ENCODE measurements at regions not wholly inside any gene's neighbourhood (a gene's known extent, or its start where the extent isn't known, plus 50 kb on each side); places are given as distances from the start of the nearest gene placed in this dataset.

- no peak overlapping the region for H3K27ac Mint-ChIP-seq
- H3K36me3 Mint-ChIP-seq (ENCODE audit: low read depth) = no peaks in the 10 kb centered on the region
- no peaks in the 10 kb centered on the region for H3K27me3 Mint-ChIP-seq
- no peak overlapping the region for H3K4me3 Mint-ChIP-seq
- no peaks in the 10 kb centered on the region for H3K4me1 Mint-ChIP-seq (ENCODE audit: low read depth)
- H3K9me3 Mint-ChIP-seq = peaks cover 26% of the 10 kb centered on the region
Measured at GRCh38 chr16:35404273-35404672, 1944.9 kb downstream of the TP53TG3F start.

DNA sequence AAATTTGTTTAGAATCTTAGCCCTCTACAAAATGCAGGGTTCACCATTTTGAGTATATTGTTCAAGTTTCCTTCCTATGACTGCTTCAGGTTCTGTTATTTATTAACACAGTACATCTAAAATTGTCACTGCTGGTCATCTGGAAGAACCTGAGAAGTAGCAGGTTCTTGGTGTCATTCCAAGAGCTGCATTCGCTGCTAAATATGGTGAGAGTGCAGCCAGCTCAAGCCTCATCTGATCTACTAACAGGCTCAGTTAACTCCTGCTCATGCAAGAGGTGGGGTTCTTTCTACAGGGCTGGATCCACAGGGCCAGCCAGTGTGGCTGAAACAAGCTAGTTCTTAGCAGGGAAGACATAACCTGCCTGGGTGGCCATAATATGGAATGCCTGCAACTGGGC lies 1946.1 kb downstream of the TP53TG3F start:
- no peaks in the 10 kb centered on the region for H3K4me1 Mint-ChIP-seq (ENCODE audit: low read depth)
- H3K4me3 Mint-ChIP-seq = no peak overlapping the region
- H3K36me3 Mint-ChIP-seq (ENCODE audit: low read depth) = no peaks in the 10 kb centered on the region
- no peaks in the 10 kb centered on the region for H3K27me3 Mint-ChIP-seq
- H3K27ac Mint-ChIP-seq = no peak overlapping the region
- peaks cover 23% of the 10 kb centered on the region for H3K9me3 Mint-ChIP-seq

DNA sequence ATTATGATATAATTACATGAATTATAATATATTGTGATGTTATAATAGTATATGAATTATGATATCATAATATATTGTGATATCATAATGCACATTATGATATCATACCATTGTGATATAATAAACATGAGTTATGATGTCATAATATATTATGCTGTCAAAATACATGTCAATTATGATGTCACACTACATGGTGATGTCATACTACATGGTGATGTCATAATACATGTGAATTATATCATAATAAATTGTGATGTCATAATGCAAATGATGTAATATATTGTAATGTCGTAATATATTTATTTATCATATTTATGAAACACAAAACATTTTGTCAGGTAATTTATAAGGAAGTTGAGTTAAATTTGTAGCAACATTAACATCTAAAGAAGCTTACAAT lies 1950.1 kb downstream of the TP53TG3F start:
- H3K27me3 Mint-ChIP-seq = no peaks in the 10 kb centered on the region
- no peaks in the 10 kb centered on the region for H3K4me1 Mint-ChIP-seq (ENCODE audit: low read depth)
- H3K4me3 Mint-ChIP-seq = no peak overlapping the region
- H3K36me3 Mint-ChIP-seq (ENCODE audit: low read depth) = no peaks in the 10 kb centered on the region
- H3K27ac Mint-ChIP-seq = no peak overlapping the region
- peaks cover 22% of the 10 kb centered on the region for H3K9me3 Mint-ChIP-seq

GRCh38 chr16:35410438-35410837 lies 1951.0 kb downstream of the TP53TG3F start:
- no peaks in the 10 kb centered on the region for H3K36me3 Mint-ChIP-seq (ENCODE audit: low read depth)
- H3K4me3 Mint-ChIP-seq = no peak overlapping the region
- H3K27ac Mint-ChIP-seq = no peak overlapping the region
- H3K27me3 Mint-ChIP-seq = no peaks in the 10 kb centered on the region
- no peaks in the 10 kb centered on the region for H3K4me1 Mint-ChIP-seq (ENCODE audit: low read depth)
- H3K9me3 Mint-ChIP-seq = peaks cover 22% of the 10 kb centered on the region

DNA sequence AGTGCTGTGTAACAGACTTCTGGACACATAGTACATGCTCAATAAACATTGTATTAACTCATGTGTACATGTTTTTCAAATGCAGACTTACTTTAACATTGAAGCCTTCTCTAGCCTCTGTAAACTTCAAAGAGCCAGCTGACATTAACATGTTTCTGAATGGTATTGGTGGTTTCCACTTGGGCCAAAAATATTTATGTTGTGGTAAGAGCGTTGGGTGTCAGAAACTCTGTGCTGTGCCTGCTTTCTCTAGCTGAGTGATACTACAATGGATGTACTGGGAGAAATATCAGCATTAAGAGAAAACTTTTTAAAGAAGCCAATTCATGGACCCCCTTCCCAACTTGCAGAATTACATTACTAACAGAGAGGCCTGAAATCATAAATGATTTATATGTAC lies 1951.7 kb downstream of the TP53TG3F start:
- Mint-ChIP-seq H3K27ac (no peak overlapping the region), H3K4me1 (ENCODE audit: low read depth) (no peaks in the 10 kb centered on the region), H3K27me3 (no peaks in the 10 kb centered on the region), H3K4me3 (no peak overlapping the region), H3K36me3 (ENCODE audit: low read depth) (no peaks in the 10 kb centered on the region), H3K9me3 (peaks cover 20% of the 10 kb centered on the region)

GRCh38 chr16:35414139-35414538 lies 1954.7 kb downstream of the TP53TG3F start:
- no peaks in the 10 kb centered on the region for H3K4me1 Mint-ChIP-seq (ENCODE audit: low read depth)
- H3K27ac Mint-ChIP-seq = no peak overlapping the region
- H3K9me3 Mint-ChIP-seq = peaks cover 6% of the 10 kb centered on the region
- no peaks in the 10 kb centered on the region for H3K36me3 Mint-ChIP-seq (ENCODE audit: low read depth)
- no peaks in the 10 kb centered on the region for H3K27me3 Mint-ChIP-seq
- no peak overlapping the region for H3K4me3 Mint-ChIP-seq

DNA sequence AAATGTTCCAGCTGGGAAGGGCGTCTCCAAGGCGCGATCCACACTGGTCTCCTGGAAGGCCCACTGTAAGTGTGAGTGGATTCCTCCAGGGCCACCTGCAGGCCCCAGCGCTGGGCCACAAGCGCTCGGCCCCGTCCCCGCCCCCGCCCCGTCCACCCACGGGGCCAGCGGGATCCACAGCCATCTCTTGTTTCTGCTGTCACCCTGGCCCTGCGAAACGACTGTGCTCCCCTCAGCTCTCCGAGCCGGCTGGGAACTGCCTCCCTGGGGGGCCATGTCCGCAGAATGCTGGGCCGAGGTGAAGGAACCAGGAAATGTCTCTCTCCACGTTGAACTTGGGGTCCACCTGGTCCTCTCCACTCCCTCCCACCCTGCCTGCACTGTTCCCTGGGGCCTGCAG lies 1955.2 kb downstream of the TP53TG3F start:
- Mint-ChIP-seq H3K27ac (no peak overlapping the region), H3K9me3 (peaks cover 5% of the 10 kb centered on the region), H3K4me3 (no peak overlapping the region), H3K4me1 (ENCODE audit: low read depth) (no peaks in the 10 kb centered on the region), H3K36me3 (ENCODE audit: low read depth) (no peaks in the 10 kb centered on the region), H3K27me3 (no peaks in the 10 kb centered on the region)

GRCh38 chr16:35425270-35425669 lies 1965.9 kb downstream of the TP53TG3F start:
- Mint-ChIP-seq H3K36me3 (ENCODE audit: low read depth) (no peaks in the 10 kb centered on the region), H3K4me3 (no peak overlapping the region), H3K27me3 (no peaks in the 10 kb centered on the region), H3K27ac (no peak overlapping the region), H3K4me1 (ENCODE audit: low read depth) (no peaks in the 10 kb centered on the region), H3K9me3 (peaks cover 17% of the 10 kb centered on the region)

GRCh38 chr16:35431829-35432663 lies 1972.6 kb downstream of the TP53TG3F start:
- Mint-ChIP-seq H3K4me3 (no peak overlapping the region), H3K27ac (no peak overlapping the region), H3K4me1 (ENCODE audit: low read depth) (no peaks in the 10 kb centered on the region), H3K27me3 (no peaks in the 10 kb centered on the region), H3K36me3 (ENCODE audit: low read depth) (no peaks in the 10 kb centered on the region), H3K9me3 (peaks cover 17% of the 10 kb centered on the region)

- no peaks in the 10 kb centered on the region for H3K4me1 Mint-ChIP-seq (ENCODE audit: low read depth)
Measured at GRCh38 chr16:35440875-35441274, 1981.5 kb downstream of the TP53TG3F start.

GRCh38 chr16:35447010-35447558 lies 1987.7 kb downstream of the TP53TG3F start:
- H3K36me3 Mint-ChIP-seq (ENCODE audit: low read depth) = peaks cover 3% of the 10 kb centered on the region
- no peak overlapping the region for H3K27ac Mint-ChIP-seq
- no peaks in the 10 kb centered on the region for H3K4me1 Mint-ChIP-seq (ENCODE audit: low read depth)
- H3K27me3 Mint-ChIP-seq = no peaks in the 10 kb centered on the region
- peaks cover 54% of the 10 kb centered on the region for H3K9me3 Mint-ChIP-seq
- H3K4me3 Mint-ChIP-seq = no peak overlapping the region

More at GRCh38 chr16:35440875-35441274, 1981.5 kb downstream of the TP53TG3F start:
- Mint-ChIP-seq H3K4me3 (no peak overlapping the region), H3K27ac (no peak overlapping the region), H3K9me3 (peaks cover 27% of the 10 kb centered on the region), H3K27me3 (no peaks in the 10 kb centered on the region), H3K36me3 (ENCODE audit: low read depth) (no peaks in the 10 kb centered on the region)

- Mint-ChIP-seq H3K27ac (no peak overlapping the region), H3K4me1 (ENCODE audit: low read depth) (no peaks in the 10 kb centered on the region), H3K4me3 (no peak overlapping the region), H3K9me3 (peaks cover 48% of the 10 kb centered on the region), H3K27me3 (no peaks in the 10 kb centered on the region), H3K36me3 (ENCODE audit: low read depth) (peaks cover 3% of the 10 kb centered on the region)
Measured at GRCh38 chr16:35449663-35450062, 1990.3 kb downstream of the TP53TG3F start.

GRCh38 chr16:35450648-35451047 lies 1991.2 kb downstream of the TP53TG3F start:
- no peaks in the 10 kb centered on the region for H3K27me3 Mint-ChIP-seq
- peaks cover 42% of the 10 kb centered on the region for H3K9me3 Mint-ChIP-seq
- no peak overlapping the region for H3K27ac Mint-ChIP-seq
- H3K4me1 Mint-ChIP-seq (ENCODE audit: low read depth) = no peaks in the 10 kb centered on the region
- peaks cover 3% of the 10 kb centered on the region for H3K36me3 Mint-ChIP-seq (ENCODE audit: low read depth)
- H3K4me3 Mint-ChIP-seq = no peak overlapping the region

DNA sequence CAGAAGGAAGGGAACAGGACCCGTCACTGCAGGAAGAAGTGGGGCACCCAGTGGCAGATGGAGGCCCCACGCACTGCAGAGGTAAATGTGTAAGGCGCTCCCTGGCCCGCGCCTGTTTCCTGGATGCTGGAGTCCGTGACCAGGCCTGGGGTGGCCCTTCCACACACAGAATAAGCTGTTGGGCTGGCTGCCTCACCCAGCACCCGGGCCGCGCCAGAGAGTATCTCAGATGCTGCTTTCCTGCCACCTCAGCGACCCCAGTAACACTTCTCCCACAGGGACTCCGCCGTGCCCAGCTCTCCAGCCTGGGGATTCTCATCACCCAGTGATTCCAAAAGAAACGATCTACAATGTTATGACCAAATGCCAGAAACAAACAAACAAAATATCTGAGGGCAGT lies 1993.1 kb downstream of the TP53TG3F start:
- Mint-ChIP-seq H3K9me3 (peaks cover 38% of the 10 kb centered on the region), H3K27ac (no peak overlapping the region), H3K4me3 (no peak overlapping the region), H3K36me3 (ENCODE audit: low read depth) (no peaks in the 10 kb centered on the region), H3K4me1 (ENCODE audit: low read depth) (no peaks in the 10 kb centered on the region), H3K27me3 (no peaks in the 10 kb centered on the region)

GRCh38 chr16:35463358-35463757 lies 2003.9 kb downstream of the TP53TG3F start:
- Mint-ChIP-seq H3K4me1 (ENCODE audit: low read depth) (no peaks in the 10 kb centered on the region), H3K9me3 (peaks cover 25% of the 10 kb centered on the region), H3K36me3 (ENCODE audit: low read depth) (no peaks in the 10 kb centered on the region), H3K4me3 (no peak overlapping the region), H3K27ac (no peak overlapping the region), H3K27me3 (no peaks in the 10 kb centered on the region)

GRCh38 chr16:35480361-35480760 lies 2020.9 kb downstream of the TP53TG3F start:
- no peak overlapping the region for H3K4me3 Mint-ChIP-seq
- H3K36me3 Mint-ChIP-seq (ENCODE audit: low read depth) = no peaks in the 10 kb centered on the region
- no peaks in the 10 kb centered on the region for H3K27me3 Mint-ChIP-seq
- no peak overlapping the region for H3K27ac Mint-ChIP-seq
- H3K9me3 Mint-ChIP-seq = peaks cover 10% of the 10 kb centered on the region
- H3K4me1 Mint-ChIP-seq (ENCODE audit: low read depth) = no peaks in the 10 kb centered on the region

All from stimulated activated naive CD8-positive, alpha-beta T cell treated with anti-CD3 and anti-CD28 coated beads, Interleukin-15, Interleukin-2, amounts not matched to agents 100 ng/mL and 50 ng/mL, for 24 hours (primary cell).